Transverse colon (tissue), 4 donors: ENCODE measurements at regions not wholly inside any gene's neighbourhood (a gene's known extent, or its start where the extent isn't known, plus 50 kb on each side); places are given as distances from the start of the nearest gene placed in this dataset.

Source experiments
- POLR2A ChIP-seq: fragments of 450-650 bp; IDR thresholded peaks from one replicate; pipeline ENCODE4 v1.6.1; 2016; ENCODE audit warnings: antibody characterized with exemption, mild to moderate bottlenecking, moderate library complexity
- POLR2AphosphoS5 ChIP-seq, 3 donors: sonication (generic); formaldehyde crosslinking; IDR thresholded peaks; one replicate each; pipeline ENCODE4 v1.6.1; 2016; ENCODE audit warnings: antibody characterized with exemption in 3 of 3
- TF ChIP-seq, protein P1 (sequence below), 5 experiments: fragments of 200-600 bp in 3 of 5; fragments of 450-650 bp in 2 of 5; sonication (generic) in 3 of 5; IDR thresholded peaks; 1 replicate in 2 of 5; 2 replicates in 3 of 5; pipeline ENCODE4 v1.5.1; 2016 to 2017; ENCODE audit warnings: antibody characterized with exemption in 5 of 5, inconsistent platforms in 3 of 5, mild to moderate bottlenecking in 2 of 5, moderate library complexity in 1 of 5

DNA sequence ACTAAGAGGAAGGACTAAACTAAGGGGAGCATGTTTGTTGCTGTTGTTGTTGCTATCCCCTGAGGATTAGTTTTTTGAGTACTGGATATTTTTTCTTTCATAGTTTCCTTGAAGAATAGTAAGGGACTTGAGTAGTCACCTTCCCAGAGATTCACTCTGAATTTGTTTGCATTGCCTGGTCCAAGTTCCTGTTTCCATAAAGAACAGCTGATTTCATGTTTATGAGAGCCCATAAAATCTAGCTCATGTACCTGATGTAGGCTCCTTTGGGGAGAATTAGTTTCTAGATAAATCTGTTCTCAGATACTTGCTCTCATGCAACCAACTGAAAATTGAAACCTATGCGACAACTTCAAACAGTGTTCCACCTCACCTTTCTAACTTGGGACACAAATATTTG lies 464.4 kb upstream of the MBL2 start:
- TF ChIP-seq POLR2AphosphoS5 (IDR thresholded peaks at IDR 0.05) (no peak), POLR2A (no peak)
- TF ChIP-seq, protein P1, sequence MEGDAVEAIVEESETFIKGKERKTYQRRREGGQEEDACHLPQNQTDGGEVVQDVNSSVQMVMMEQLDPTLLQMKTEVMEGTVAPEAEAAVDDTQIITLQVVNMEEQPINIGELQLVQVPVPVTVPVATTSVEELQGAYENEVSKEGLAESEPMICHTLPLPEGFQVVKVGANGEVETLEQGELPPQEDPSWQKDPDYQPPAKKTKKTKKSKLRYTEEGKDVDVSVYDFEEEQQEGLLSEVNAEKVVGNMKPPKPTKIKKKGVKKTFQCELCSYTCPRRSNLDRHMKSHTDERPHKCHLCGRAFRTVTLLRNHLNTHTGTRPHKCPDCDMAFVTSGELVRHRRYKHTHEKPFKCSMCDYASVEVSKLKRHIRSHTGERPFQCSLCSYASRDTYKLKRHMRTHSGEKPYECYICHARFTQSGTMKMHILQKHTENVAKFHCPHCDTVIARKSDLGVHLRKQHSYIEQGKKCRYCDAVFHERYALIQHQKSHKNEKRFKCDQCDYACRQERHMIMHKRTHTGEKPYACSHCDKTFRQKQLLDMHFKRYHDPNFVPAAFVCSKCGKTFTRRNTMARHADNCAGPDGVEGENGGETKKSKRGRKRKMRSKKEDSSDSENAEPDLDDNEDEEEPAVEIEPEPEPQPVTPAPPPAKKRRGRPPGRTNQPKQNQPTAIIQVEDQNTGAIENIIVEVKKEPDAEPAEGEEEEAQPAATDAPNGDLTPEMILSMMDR (IDR thresholded peaks at IDR 0.05), result no peak
